IMR-90 (cell line): ENCODE measurements at regions not wholly inside any gene's neighbourhood (a gene's known extent, or its start where the extent isn't known, plus 50 kb on each side); places are given as distances from the start of the nearest gene placed in this dataset.

Source experiments
- ATAC-seq: fragments of 200-7000 bp; cut with Tn5 transposase; 2 replicates; pipeline ENCODE4 v1.9.1; 2020; ENCODE audit warnings: low read depth, mild to moderate bottlenecking, moderate library complexity
- BruUV-seq: library from RNA; stranded (reverse); fragments of 400-500 nt; replicated peaks from 2 replicates; lab custom pipeline; 2021; lab: Mats Ljungman, UMichigan
- CTCF ChIA-PET: fragments of 300-600 bp; formaldehyde crosslinking; extraction: SDS; loops from one replicate; lab custom pipeline; 2021; ENCODE audit warnings: antibody characterized with exemption; lab: Yijun Ruan, JAX
- POLR2A ChIA-PET: fragments of 300-600 bp; sonication (Branson Sonifier 250); formaldehyde crosslinking; loops from one replicate; lab custom pipeline; 2022; ENCODE audit warnings: antibody characterized with exemption; ENCODE audit not compliant: unreplicated experiment; lab: Charles Lee
- DNase-seq: peaks from one replicate; pipeline ENCODE4 v3.0.0; 2013
- H2AFZ ChIP-seq: replicated peaks from 2 replicates; pipeline ENCODE3; 2013; ENCODE audit warnings: low read length, mild to moderate bottlenecking; ENCODE audit not compliant: poor library complexity
- H2AK5ac ChIP-seq: 2 replicates; pipeline ENCODE4 v1.6.1; 2013; ENCODE audit warnings: low read depth, low read length, inconsistent platforms
- H2AK9ac ChIP-seq: replicated peaks from 2 replicates; pipeline ENCODE3; 2013; ENCODE audit warnings: mild to moderate bottlenecking, low read depth, low read length, moderate library complexity; ENCODE audit not compliant: poor library complexity
- H2BK120ac ChIP-seq: 2 replicates; pipeline ENCODE4 v1.6.1; 2013; ENCODE audit warnings: low read depth, low read length, inconsistent platforms
- H2BK15ac ChIP-seq: 3 replicates; pipeline ENCODE4 v1.6.1; 2013; ENCODE audit warnings: low read depth, low read length, inconsistent platforms
- H2BK20ac ChIP-seq: 2 replicates; pipeline ENCODE4 v1.6.1; 2013; ENCODE audit warnings: low read depth, mild to moderate bottlenecking, inconsistent platforms, low read length, moderate library complexity
- H2BK5ac ChIP-seq: 2 replicates; pipeline ENCODE4 v1.6.1; 2013; ENCODE audit warnings: mild to moderate bottlenecking, low read depth, low read length, inconsistent platforms; ENCODE audit not compliant: poor library complexity, severe bottlenecking
- H3K14ac ChIP-seq: replicated peaks from 2 replicates; pipeline ENCODE4 v1.6.1; 2013; ENCODE audit warnings: low read depth, low read length, inconsistent platforms
- H3K18ac ChIP-seq: 2 replicates; pipeline ENCODE4 v1.6.1; 2013; ENCODE audit warnings: low read depth, low read length, control low read depth
- H3K23ac ChIP-seq: 2 replicates; pipeline ENCODE4 v1.6.1; 2013; ENCODE audit warnings: low read depth, low read length, inconsistent platforms
- H3K27ac ChIP-seq: 2 replicates; pipeline ENCODE4 v1.5.1; 2013; ENCODE audit warnings: mild to moderate bottlenecking, control low read depth, low read length; ENCODE audit not compliant: insufficient read depth
- H3K27me3 ChIP-seq: 2 replicates; pipeline ENCODE4 v1.6.1; 2013; ENCODE audit warnings: low read length; ENCODE audit not compliant: control insufficient read depth, insufficient read depth
- H3K36me3 ChIP-seq: 2 replicates; pipeline ENCODE4 v1.6.1; 2013; ENCODE audit warnings: low read length, mixed read lengths; ENCODE audit not compliant: control insufficient read depth, insufficient read depth
- H3K4ac ChIP-seq: 2 replicates; pipeline ENCODE4 v1.6.1; 2013; ENCODE audit warnings: low read depth, low read length, inconsistent platforms
- H3K4me1 ChIP-seq: 2 replicates; pipeline ENCODE4 v1.6.1; 2013; ENCODE audit warnings: low read length, mixed read lengths; ENCODE audit not compliant: control insufficient read depth, insufficient read depth
- H3K4me2 ChIP-seq: 2 replicates; pipeline ENCODE4 v1.6.1; 2013; ENCODE audit warnings: low read depth, mild to moderate bottlenecking, control low read depth, low read length, moderate library complexity
- H3K4me3 ChIP-seq: 2 replicates; pipeline ENCODE4 v1.5.1; 2013; ENCODE audit warnings: low read depth, mild to moderate bottlenecking, control low read depth, low read length, moderate library complexity; ENCODE audit not compliant: insufficient read depth
- H3K56ac ChIP-seq: 2 replicates; pipeline ENCODE4 v1.6.1; 2013; ENCODE audit warnings: low read length, inconsistent platforms; ENCODE audit not compliant: insufficient read depth; ENCODE audit errors: extremely low read depth
- H3K79me1 ChIP-seq, 2 experiments: 2 replicates each; pipeline ENCODE4 v1.6.1; 2013; ENCODE audit warnings: low read length in 2 of 2, inconsistent platforms in 1 of 2, low read depth in 1 of 2
- H3K9ac ChIP-seq: 2 replicates; pipeline ENCODE4 v1.6.1; 2013; ENCODE audit warnings: low read depth, low read length, control low read depth
- H3K9me1 ChIP-seq: 2 replicates; pipeline ENCODE4 v1.6.1; 2013; ENCODE audit warnings: low read length, inconsistent platforms; ENCODE audit not compliant: insufficient read depth
- H3K9me3 ChIP-seq: 2 replicates; pipeline ENCODE4 v1.6.1; 2013; ENCODE audit warnings: low read length; ENCODE audit not compliant: control insufficient read depth, insufficient read depth
- H4K20me1 ChIP-seq: 2 replicates; pipeline ENCODE4 v1.6.1; 2013; ENCODE audit warnings: low read length, inconsistent platforms; ENCODE audit not compliant: insufficient read depth
- H4K5ac ChIP-seq: 2 replicates; pipeline ENCODE4 v1.6.1; 2013; ENCODE audit warnings: mild to moderate bottlenecking, low read depth, low read length, control low read depth
- H4K8ac ChIP-seq, 2 experiments: 2 replicates each; pipeline ENCODE4 v1.6.1; 2013; ENCODE audit warnings: low read depth in 2 of 2, low read length in 2 of 2, control low read depth in 1 of 2, inconsistent platforms in 1 of 2
- H4K91ac ChIP-seq: 2 replicates; pipeline ENCODE4 v1.6.1; 2013; ENCODE audit warnings: low read depth, low read length, inconsistent platforms; ENCODE audit not compliant: insufficient read depth
- BHLHE40 ChIP-seq: fragments of 150-350 bp; IDR thresholded peaks from 2 replicates; pipeline ENCODE4 v1.6.1; 2016; ENCODE audit warnings: mild to moderate bottlenecking, low read depth, low read length
- CEBPB ChIP-seq: IDR thresholded peaks from 2 replicates; pipeline ENCODE4 v1.6.1; 2012; ENCODE audit warnings: low read depth, low read length, improper control_type of control experiment
- CHD1 ChIP-seq: IDR thresholded peaks from 2 replicates; pipeline ENCODE4 v1.6.1; 2012; ENCODE audit warnings: low read depth, low read length, improper control_type of control experiment
- FOS ChIP-seq: fragments of 150-350 bp; IDR thresholded peaks from 2 replicates; pipeline ENCODE4 v1.6.1; 2016; ENCODE audit warnings: low read depth, low read length
- MAFK ChIP-seq: IDR thresholded peaks from 2 replicates; pipeline ENCODE4 v1.6.1; 2012; ENCODE audit warnings: low read depth, low read length, improper control_type of control experiment
- MAZ ChIP-seq: IDR thresholded peaks from 2 replicates; pipeline ENCODE4 v1.6.1; 2012; ENCODE audit warnings: low read depth, mild to moderate bottlenecking, low read length, improper control_type of control experiment, moderate library complexity, borderline replicate concordance
- MXI1 ChIP-seq: IDR thresholded peaks from 2 replicates; pipeline ENCODE4 v1.6.1; 2012; ENCODE audit warnings: low read depth, mild to moderate bottlenecking, low read length, moderate library complexity, borderline replicate concordance
- NFE2L2 ChIP-seq: fragments of 150-350 bp; IDR thresholded peaks from 2 replicates; pipeline ENCODE4 v1.6.1; 2016; ENCODE audit warnings: low read depth, mild to moderate bottlenecking, low read length
- POLR2A ChIP-seq: IDR thresholded peaks from 2 replicates; pipeline ENCODE4 v1.6.1; 2012; ENCODE audit warnings: mild to moderate bottlenecking, low read depth, low read length
- RAD21 ChIP-seq: IDR thresholded peaks from 2 replicates; pipeline ENCODE4 v1.6.1; 2012; ENCODE audit warnings: low read length, improper control_type of control experiment
- RCOR1 ChIP-seq: IDR thresholded peaks from 2 replicates; pipeline ENCODE4 v1.6.1; 2012; ENCODE audit warnings: mild to moderate bottlenecking, low read length, improper control_type of control experiment; ENCODE audit not compliant: insufficient replicate concordance
- RFX5 ChIP-seq: IDR thresholded peaks from 2 replicates; pipeline ENCODE4 v1.8.0; 2012; ENCODE audit warnings: low read depth, mild to moderate bottlenecking, low read length, moderate library complexity
- SMC3 ChIP-seq: fragments of 150-350 bp; IDR thresholded peaks from 2 replicates; pipeline ENCODE4 v1.6.1; 2016; ENCODE audit warnings: low read depth, mild to moderate bottlenecking, antibody characterized with exemption, low read length, moderate library complexity
- WGBS, 2 experiments: methylation state at CpG; one replicate each; pipeline versions ENCODE4 v1.1.5 to v1.1.7; 2013; ENCODE audit warnings: missing lambda C conversion rate in 2 of 2; ENCODE audit not compliant: insufficient read length in 1 of 2; ENCODE audit errors: extremely low coverage in 2 of 2; 5-methylcytosine and 5-hydroxymethylcytosine counted together
- dilution Hi-C: fragments of 300-500 bp; cut with HindIII; formaldehyde crosslinking; loops from one replicate; pipeline ENCODE4 v1.14.3; 2018; ENCODE audit warnings: low sequenced_read_pairs; ENCODE audit not compliant: unreplicated experiment
- in situ Hi-C: fragments of 300-500 bp; cut with MboI; formaldehyde crosslinking; loops from 3 replicates; pipeline ENCODE4 v1.14.3; 2019; ENCODE audit warnings: low sequenced_read_pairs, inconsistent platforms, mixed read lengths
- intact Hi-C: fragments of 100-400 bp; cut with micrococcal nuclease; formaldehyde crosslinking; loops from 2 replicates; pipeline ENCODE4 v1.10.0; 2022
- TF ChIP-seq, protein P1 (sequence below): fragments of 150-350 bp; IDR thresholded peaks from 2 replicates; pipeline ENCODE4 v1.6.1; 2016; ENCODE audit warnings: low read depth, mild to moderate bottlenecking, low read length, moderate library complexity, borderline replicate concordance
- TF ChIP-seq, protein P2 (sequence below): fragments of 150-350 bp; IDR thresholded peaks from 2 replicates; pipeline ENCODE4 v1.6.1; 2017; ENCODE audit warnings: mild to moderate bottlenecking, antibody characterized with exemption, low read length, low read depth
- TF ChIP-seq, protein P3 (sequence below): conservative IDR thresholded peaks from 2 replicates; pipeline ENCODE4 v1.5.1; 2012; ENCODE audit warnings: mild to moderate bottlenecking, low read depth, low read length, improper control_type of control experiment

DNA sequence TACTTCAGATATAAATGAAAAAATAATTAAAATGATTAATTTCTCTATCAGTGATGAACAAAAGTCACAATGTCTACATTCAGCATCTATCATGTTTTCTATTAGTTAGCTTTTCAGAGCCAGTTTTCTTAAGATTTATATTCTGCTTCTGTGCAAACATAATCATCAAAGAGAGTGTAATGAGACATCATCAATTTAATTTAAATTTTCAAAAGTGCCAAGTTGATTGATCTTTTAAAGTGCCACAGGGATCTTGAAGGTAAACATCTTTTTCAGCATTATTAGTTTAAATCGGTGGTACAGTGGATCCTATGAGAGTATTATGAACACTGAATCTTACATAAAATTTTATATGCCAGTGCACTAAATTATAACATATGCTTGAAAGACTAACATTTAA, 1176.1 kb downstream of the PLA2G4A start:
- Histone ChIP-seq H3K36me3 (no peaks in the 10 kb centered on the region), H3K27me3 (no peaks in the 10 kb centered on the region), H4K20me1 (no peaks in the 10 kb centered on the region), H3K4me1 (no peaks in the 10 kb centered on the region), H3K9me1 (no peaks in the 10 kb centered on the region), H3K79me1 (no peaks in the 10 kb centered on the region), H3K18ac (no peak overlapping the region), H2AK9ac (no peak overlapping the region), H2BK120ac (no peak overlapping the region), H2BK5ac (no peak overlapping the region), H3K9ac (no peak overlapping the region), H3K4me3 (no peak overlapping the region), H3K14ac (no peak overlapping the region), H4K8ac (no peak overlapping the region), H2AFZ (no peak overlapping the region), H3K4ac (no peak overlapping the region), H2BK15ac (no peak overlapping the region), H3K23ac (no peak overlapping the region), H2BK20ac (no peak overlapping the region), H4K91ac (no peak overlapping the region), H2AK5ac (no peak overlapping the region), H3K4me2 (no peak overlapping the region), H3K27ac (no peak overlapping the region), H4K5ac (no peak overlapping the region), H3K56ac (no peak overlapping the region), H3K9me3 (no peaks in the 10 kb centered on the region)
- ChIA-PET CTCF (no interaction called here), POLR2A (no interaction called here)
- dilution Hi-C loops = no loop called here
- no TSS peak for BruUV-seq
- intact Hi-C loops = no loop called here
- no CpG with 5 or more reads among the region's 1 CpG for WGBS, 2 experiments
- DNase-seq (no peak), ATAC-seq (no peak)
- TF ChIP-seq RFX5 (no peak), CEBPB (no peak), RAD21 (no peak), RCOR1 (no peak), BHLHE40 (no peak), NFE2L2 (no peak), MAFK (no peak), FOS (no peak), POLR2A (no peak), MXI1 (no peak), MAZ (no peak), SMC3 (no peak), CHD1 (no peak)
- TF ChIP-seq, protein P1, sequence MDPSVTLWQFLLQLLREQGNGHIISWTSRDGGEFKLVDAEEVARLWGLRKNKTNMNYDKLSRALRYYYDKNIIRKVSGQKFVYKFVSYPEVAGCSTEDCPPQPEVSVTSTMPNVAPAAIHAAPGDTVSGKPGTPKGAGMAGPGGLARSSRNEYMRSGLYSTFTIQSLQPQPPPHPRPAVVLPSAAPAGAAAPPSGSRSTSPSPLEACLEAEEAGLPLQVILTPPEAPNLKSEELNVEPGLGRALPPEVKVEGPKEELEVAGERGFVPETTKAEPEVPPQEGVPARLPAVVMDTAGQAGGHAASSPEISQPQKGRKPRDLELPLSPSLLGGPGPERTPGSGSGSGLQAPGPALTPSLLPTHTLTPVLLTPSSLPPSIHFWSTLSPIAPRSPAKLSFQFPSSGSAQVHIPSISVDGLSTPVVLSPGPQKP = no peak
- TF ChIP-seq, protein P2, sequence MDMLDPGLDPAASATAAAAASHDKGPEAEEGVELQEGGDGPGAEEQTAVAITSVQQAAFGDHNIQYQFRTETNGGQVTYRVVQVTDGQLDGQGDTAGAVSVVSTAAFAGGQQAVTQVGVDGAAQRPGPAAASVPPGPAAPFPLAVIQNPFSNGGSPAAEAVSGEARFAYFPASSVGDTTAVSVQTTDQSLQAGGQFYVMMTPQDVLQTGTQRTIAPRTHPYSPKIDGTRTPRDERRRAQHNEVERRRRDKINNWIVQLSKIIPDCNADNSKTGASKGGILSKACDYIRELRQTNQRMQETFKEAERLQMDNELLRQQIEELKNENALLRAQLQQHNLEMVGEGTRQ = no peak
- TF ChIP-seq, protein P3, sequence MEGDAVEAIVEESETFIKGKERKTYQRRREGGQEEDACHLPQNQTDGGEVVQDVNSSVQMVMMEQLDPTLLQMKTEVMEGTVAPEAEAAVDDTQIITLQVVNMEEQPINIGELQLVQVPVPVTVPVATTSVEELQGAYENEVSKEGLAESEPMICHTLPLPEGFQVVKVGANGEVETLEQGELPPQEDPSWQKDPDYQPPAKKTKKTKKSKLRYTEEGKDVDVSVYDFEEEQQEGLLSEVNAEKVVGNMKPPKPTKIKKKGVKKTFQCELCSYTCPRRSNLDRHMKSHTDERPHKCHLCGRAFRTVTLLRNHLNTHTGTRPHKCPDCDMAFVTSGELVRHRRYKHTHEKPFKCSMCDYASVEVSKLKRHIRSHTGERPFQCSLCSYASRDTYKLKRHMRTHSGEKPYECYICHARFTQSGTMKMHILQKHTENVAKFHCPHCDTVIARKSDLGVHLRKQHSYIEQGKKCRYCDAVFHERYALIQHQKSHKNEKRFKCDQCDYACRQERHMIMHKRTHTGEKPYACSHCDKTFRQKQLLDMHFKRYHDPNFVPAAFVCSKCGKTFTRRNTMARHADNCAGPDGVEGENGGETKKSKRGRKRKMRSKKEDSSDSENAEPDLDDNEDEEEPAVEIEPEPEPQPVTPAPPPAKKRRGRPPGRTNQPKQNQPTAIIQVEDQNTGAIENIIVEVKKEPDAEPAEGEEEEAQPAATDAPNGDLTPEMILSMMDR = no peak
- in situ Hi-C loops = no loop called here
